ENCODE measurements at regions not wholly inside any gene's neighbourhood (a gene's known extent, or its start where the extent isn't known, plus 50 kb on each side); places are given as distances from the start of the nearest gene placed in this dataset.

- CTCF ChIA-PET (ENCODE audit: unreplicated experiment): no interaction called here
- BruUV-seq (replicated peaks): no TSS peak
These were observed 185.0 kb upstream of the NRXN3 start for GRCh38 chr14:77985211-77985615.

GRCh38 chr14:77986773-77987172 lies 183.4 kb upstream of the NRXN3 start:
- ChIA-PET CTCF (ENCODE audit: unreplicated experiment) (no interaction called here), POLR2A (no interaction called here)
- H3K9me3 ChIP-seq (ENCODE audit: low read length): no peaks in the 10 kb centered on the region
- no peaks in the 10 kb centered on the region for H4K20me1 ChIP-seq (ENCODE audit: insufficient read depth, low read length)
- H3K36me3 ChIP-seq (ENCODE audit: insufficient read depth, low read length): no peaks in the 10 kb centered on the region
- no peaks in the 10 kb centered on the region for H3K4me1 ChIP-seq (ENCODE audit: insufficient read depth, low read length, poor library complexity, severe bottlenecking)
- H3K27ac ChIP-seq (ENCODE audit: low read depth, low read length, poor library complexity, severe bottlenecking): no peak overlapping the region
- H3K79me2 ChIP-seq (ENCODE audit: insufficient read depth, low read depth, low read length): no peaks in the 10 kb centered on the region
- no TSS peak for BruUV-seq (replicated peaks)
- no peaks in the 10 kb centered on the region for H3K9me2 ChIP-seq (ENCODE audit: insufficient read depth, low read length)
- TF ChIP-seq CTCF (conservative IDR thresholded peaks at IDR 0.05; ENCODE audit: low read length): no peak
- TF ChIP-seq EZH2phosphoT487 (IDR thresholded peaks at IDR 0.05; ENCODE audit: borderline replicate concordance, low read depth, low read length): no peak
- no peak overlapping the region for H2AFZ ChIP-seq (ENCODE audit: low read length)
- no peak overlapping the region for H3K4me3 ChIP-seq (ENCODE audit: low read depth, low read length, poor library complexity, severe bottlenecking)
- no peak for DNase-seq (ENCODE audit: low spot score)
- H3K4me2 ChIP-seq (ENCODE audit: low read length): no peak overlapping the region
- intact Hi-C loops (cut with micrococcal nuclease; ENCODE audit: unreplicated experiment): loop anchor here (10.0 kb wide), 1 partner anchor 332 kb away; no protein-coding TSS in a partner anchor

More at GRCh38 chr14:77985211-77985615, 185.0 kb upstream of the NRXN3 start:
- intact Hi-C loops (cut with micrococcal nuclease; ENCODE audit: unreplicated experiment): loop anchor here (10.0 kb wide), 1 partner anchor 330 kb away; no protein-coding TSS in a partner anchor
- H3K4me2 ChIP-seq (ENCODE audit: low read length): no peak overlapping the region
- no peak overlapping the region for H2AFZ ChIP-seq (ENCODE audit: low read length)
- no peaks in the 10 kb centered on the region for H3K79me2 ChIP-seq (ENCODE audit: insufficient read depth, low read depth, low read length)
- H3K9me3 ChIP-seq (ENCODE audit: low read length): no peaks in the 10 kb centered on the region
- no peaks in the 10 kb centered on the region for H3K9me2 ChIP-seq (ENCODE audit: insufficient read depth, low read length)
- TF ChIP-seq CTCF (conservative IDR thresholded peaks at IDR 0.05; ENCODE audit: low read length): no peak
- H3K4me3 ChIP-seq (ENCODE audit: low read depth, low read length, poor library complexity, severe bottlenecking): no peak overlapping the region
- POLR2A ChIA-PET: no interaction called here
- H4K20me1 ChIP-seq (ENCODE audit: insufficient read depth, low read length): no peaks in the 10 kb centered on the region
- DNase-seq (ENCODE audit: low spot score): no peak
- no peaks in the 10 kb centered on the region for H3K36me3 ChIP-seq (ENCODE audit: insufficient read depth, low read length)
- no peaks in the 10 kb centered on the region for H3K4me1 ChIP-seq (ENCODE audit: insufficient read depth, low read length, poor library complexity, severe bottlenecking)
- no peak overlapping the region for H3K27ac ChIP-seq (ENCODE audit: low read depth, low read length, poor library complexity, severe bottlenecking)

- intact Hi-C loops (cut with micrococcal nuclease; ENCODE audit: unreplicated experiment): loop anchor here (10.0 kb wide), 1 partner anchor 333 kb away; no protein-coding TSS in a partner anchor
- Histone ChIP-seq H3K4me2 (ENCODE audit: low read length) (no peak overlapping the region), H2AFZ (ENCODE audit: low read length) (no peak overlapping the region), H3K9me2 (ENCODE audit: insufficient read depth, low read length) (no peaks in the 10 kb centered on the region), H3K79me2 (ENCODE audit: insufficient read depth, low read depth, low read length) (no peaks in the 10 kb centered on the region), H3K27ac (ENCODE audit: low read depth, low read length, poor library complexity, severe bottlenecking) (no peak overlapping the region), H3K4me1 (ENCODE audit: insufficient read depth, low read length, poor library complexity, severe bottlenecking) (no peaks in the 10 kb centered on the region), H4K20me1 (ENCODE audit: insufficient read depth, low read length) (no peaks in the 10 kb centered on the region), H3K4me3 (ENCODE audit: low read depth, low read length, poor library complexity, severe bottlenecking) (no peak overlapping the region), H3K36me3 (ENCODE audit: insufficient read depth, low read length) (no peaks in the 10 kb centered on the region), H3K9me3 (ENCODE audit: low read length) (no peaks in the 10 kb centered on the region)
- POLR2A ChIA-PET: interaction anchor here (0.6 kb wide), 1 partner anchor 12 kb away, joined by 3 read pairs; no protein-coding TSS in a partner anchor
- no TSS peak for BruUV-seq (replicated peaks)
- CTCF ChIA-PET (ENCODE audit: unreplicated experiment): no interaction called here
- no peak for TF ChIP-seq CTCF (conservative IDR thresholded peaks at IDR 0.05; ENCODE audit: low read length)
- TF ChIP-seq EZH2phosphoT487 (IDR thresholded peaks at IDR 0.05; ENCODE audit: borderline replicate concordance, low read depth, low read length): no peak
- no peak for DNase-seq (ENCODE audit: low spot score)
These were observed 181.9 kb upstream of the NRXN3 start for GRCh38 chr14:77988096-77988870.
